ENCODE measurements at regions not wholly inside any gene's neighbourhood (a gene's known extent, or its start where the extent isn't known, plus 50 kb on each side); places are given as distances from the start of the nearest gene placed in this dataset.

DNA sequence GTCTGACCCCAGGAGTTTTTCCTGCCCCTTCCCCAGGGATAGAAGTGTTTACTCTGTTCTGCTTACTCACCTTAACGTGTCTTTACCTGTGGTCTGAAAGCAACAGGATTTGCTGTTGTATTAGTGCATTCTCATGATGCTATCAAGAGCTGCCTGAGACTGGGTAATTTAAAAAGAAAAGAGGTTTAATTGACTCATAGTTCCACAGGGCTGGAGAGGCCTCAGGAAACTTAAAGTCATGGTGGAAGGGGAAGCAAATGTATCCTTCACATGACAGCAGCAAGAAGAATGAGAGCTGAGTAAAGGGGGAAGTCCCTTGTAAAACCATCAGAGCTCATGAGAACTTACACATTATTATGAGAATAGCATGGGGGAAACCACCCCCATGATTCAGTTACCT, 240.4 kb downstream of the SNAPC1 start:
- DNase-seq: no peak

DNA sequence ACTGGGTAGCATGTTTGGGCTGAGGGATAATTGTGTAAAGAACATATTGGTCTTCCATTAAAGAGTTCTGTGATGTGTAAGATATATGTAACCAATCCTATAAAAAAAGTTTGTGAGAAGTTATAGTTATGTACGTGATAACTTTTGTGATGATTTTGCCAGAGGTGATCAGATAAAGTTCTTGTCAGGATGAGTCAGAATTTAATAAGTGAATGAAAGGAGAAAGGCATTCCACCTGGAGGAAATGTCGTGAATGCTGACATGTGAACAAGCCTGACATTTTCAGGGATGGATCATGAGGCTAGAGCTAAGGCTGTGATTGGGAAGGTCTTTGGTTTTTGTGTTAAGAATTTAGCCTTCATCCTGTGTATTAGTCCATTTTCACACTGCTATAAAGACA, 241.5 kb downstream of the SNAPC1 start:
- DNase-seq: no peak

DNA sequence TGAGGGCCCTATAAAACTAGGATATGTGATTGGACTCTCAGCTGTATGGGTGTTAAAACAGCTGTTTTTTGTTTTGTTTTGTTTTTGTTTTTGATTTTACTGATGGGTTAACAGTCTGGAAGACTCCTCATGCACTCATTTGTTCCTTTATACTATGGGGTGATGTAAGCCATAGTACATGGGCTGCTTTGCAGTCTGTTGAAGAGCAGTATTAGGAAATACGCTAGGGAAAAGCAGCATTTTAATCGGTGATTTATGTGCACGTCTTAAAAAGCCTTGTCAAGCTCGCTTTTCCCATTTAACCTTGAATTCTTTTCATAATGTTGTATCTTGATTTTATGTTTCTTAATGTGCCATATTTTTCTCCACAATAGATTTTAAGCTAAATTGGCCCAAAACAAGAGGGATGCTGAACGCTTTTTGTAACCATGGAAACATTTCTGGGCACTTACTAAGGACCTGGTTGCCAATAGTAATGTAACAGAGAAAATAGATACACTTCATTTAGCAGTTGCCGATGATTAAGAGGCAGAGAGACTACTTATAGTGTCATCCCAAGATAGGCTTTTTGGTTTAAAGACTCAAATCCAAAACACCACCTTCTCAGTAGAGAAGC, 244.0 kb downstream of the SNAPC1 start:
- DNase-seq: no peak

GRCh38 chr14:62015243-62015642, 253.0 kb downstream of the SNAPC1 start:
- no peak for DNase-seq

DNA sequence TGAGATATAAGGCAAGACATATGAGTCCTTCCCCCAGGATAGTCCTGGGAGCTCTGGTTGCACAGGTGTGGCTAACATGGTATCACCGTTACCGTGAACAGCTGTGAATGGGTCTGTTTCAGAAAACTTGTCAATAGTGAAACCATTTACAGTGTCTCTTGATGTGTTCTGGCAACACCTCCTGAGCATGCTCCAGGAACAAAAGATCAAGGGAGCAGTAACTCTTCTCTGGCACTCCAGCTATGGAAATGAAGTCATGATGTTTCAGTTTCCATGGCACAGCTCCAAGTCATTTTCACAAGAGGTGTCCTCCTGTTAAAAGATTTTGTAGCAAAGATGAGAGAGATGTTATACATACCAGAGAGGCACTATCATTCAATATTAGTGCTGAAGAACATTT, 253.7 kb downstream of the SNAPC1 start:
- no peak for DNase-seq

DNA sequence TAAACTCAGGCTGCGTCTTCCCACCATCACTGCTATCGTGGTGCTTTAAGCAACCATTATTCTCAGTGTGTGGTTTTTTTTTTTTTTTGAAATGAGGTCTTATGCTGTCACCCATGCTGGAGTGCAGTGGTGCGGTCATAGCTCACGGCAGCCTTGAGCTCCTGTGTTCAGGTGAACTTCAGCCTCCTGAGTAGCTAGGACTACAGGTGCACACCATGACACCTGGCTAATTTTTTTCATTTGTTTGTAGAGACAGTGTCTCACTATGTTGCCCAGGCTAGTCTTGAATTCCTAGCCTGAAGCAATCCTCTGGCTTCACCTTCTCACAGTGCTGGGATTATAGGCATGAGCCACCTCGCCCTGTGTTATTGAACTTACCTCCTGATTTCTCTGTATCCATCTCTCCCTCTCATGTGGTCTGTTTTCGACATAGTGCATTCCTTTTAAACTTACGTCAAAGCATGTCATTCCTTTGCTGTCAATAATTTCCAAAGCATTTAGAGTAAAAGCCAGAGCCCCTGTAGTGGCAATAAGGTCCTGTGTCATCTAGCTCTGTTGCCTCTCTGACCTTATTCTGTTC, 255.5 kb downstream of the SNAPC1 start:
- DNase-seq: no peak

DNA sequence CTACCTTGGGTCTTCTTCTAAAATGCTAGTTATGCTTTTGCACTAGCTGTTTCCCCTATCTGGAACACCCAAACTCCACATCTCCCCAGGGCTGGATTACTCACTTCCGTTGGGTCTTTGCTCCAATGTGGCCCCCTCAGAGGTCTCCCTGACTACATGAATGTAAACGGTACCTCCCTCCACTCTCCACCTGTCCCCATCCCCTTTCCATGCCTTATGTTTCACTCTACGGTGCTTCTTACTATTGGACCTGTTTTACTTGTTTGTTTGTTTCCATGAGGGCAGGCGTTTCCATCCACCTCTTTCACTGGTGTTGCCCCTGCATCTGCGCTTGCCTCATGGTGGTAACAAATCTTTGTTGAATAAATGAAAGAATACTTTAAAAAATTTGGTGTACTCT, 256.4 kb downstream of the SNAPC1 start:
- DNase-seq: no peak

GRCh38 chr14:62027958-62028357, 265.7 kb downstream of the SNAPC1 start:
- no peak for DNase-seq

DNA sequence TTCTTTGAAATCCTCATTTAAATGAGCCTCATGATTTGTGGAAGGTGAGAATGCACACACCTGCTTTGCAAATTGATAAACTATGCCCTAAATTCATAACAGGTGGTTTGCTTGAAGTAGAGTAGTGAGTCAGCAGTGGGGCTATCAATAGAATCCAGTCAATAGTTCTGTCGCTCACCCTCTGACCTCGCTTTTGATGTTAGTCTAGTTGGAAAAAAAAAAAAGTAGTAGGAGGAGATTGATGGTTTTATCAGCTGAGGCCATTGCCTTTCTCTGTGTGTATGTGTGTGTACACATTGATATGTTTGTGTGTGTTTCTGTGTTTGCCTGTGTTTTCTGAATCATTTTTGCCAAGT, 267.3 kb downstream of the SNAPC1 start:
- DNase-seq: no peak

GRCh38 chr14:62030387-62030786, 268.2 kb downstream of the SNAPC1 start:
- DNase-seq: no peak

DNA sequence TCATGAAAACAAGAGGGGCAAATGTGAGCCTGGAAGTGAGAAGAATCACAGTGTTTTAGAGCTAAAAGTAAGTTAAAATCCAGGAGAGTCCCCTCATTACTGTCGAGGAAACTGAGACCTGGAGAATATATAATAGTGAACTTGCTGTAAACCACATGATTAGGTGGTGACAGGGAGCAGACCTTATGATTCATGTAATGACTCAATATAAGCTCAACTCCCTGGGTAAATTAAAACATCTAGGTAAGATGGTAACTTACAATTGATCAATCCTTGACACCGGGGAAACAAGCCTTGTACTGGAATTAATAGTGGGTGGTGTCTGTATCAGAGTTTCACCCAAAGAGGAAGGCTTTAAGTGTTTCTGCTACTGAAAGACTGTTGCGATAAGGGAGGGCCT, 269.3 kb downstream of the SNAPC1 start:
- DNase-seq: no peak

DNA sequence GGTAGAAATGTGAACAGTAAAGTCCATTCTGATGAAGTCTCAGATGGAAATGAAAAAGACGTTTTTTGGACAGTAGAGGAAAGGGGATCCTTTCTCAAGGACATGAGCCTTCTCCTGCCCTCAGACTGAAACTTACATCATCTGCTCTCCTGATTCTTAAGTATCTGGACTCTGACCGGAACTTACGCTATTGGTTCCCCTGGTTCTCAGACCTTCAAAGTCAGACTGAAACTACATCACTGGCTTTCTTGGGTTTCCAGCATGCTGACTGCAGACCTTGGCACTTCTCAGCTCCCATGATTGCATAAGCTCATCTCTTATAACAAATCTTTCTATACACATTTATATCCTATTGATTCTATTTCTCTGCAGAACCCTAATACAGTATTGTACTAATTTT, 291.0 kb downstream of the SNAPC1 start:
- no peak for DNase-seq

DNA sequence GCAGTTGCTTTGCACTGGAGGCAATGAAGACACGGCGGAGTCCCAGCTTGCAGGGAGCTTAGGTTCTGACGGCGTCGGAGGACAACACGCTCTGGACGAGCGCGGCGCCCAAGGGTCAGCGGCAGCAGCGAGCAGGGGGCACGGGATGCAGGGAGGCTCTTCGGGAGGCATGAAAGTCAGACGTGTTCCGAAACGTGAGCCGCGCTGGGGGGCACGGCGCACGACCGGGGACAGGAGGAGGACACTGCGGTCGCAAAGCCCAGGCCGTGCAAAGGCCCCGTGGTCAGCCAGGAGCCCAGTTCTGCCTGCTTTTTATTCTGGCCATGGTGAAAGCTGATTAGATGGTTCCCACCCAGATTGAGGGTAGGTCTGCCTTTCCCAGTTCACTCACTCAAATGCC, 294.6 kb downstream of the SNAPC1 start:
- no peak for DNase-seq

GRCh38 chr14:62062645-62063044, 300.4 kb downstream of the SNAPC1 start:
- no peak for DNase-seq

DNA sequence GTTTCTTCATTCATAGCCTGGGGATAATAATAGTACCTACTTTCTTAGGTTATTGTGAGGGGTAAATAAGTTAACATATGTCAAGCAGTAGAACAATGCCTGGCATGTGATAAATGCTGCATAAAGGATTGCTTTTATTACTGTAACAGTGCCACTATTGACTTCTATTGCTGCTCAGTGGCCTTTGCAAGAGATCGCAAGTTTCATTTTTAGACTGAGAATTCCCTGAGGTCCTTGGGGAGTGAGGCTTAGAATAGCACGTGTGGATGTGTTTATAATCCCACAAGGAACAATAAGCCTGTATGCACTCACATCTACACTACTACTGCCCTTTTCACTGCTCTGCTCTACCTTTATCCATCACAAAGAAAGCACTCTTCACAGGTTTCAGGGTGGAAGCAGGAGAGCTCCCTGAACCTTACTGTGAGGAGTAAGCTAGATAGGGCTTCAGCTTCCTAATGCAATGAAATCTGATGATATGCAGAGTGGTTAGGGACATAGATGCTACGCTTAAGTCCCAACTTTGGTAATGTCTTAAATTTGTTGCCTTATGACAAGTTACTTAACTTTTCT, 302.6 kb downstream of the SNAPC1 start:
- no peak for DNase-seq

- no peak for DNase-seq
These were observed 304.1 kb downstream of the SNAPC1 start for GRCh38 chr14:62066304-62066703.

GRCh38 chr14:62071039-62071438, 308.8 kb downstream of the SNAPC1 start:
- no peak for DNase-seq

DNA sequence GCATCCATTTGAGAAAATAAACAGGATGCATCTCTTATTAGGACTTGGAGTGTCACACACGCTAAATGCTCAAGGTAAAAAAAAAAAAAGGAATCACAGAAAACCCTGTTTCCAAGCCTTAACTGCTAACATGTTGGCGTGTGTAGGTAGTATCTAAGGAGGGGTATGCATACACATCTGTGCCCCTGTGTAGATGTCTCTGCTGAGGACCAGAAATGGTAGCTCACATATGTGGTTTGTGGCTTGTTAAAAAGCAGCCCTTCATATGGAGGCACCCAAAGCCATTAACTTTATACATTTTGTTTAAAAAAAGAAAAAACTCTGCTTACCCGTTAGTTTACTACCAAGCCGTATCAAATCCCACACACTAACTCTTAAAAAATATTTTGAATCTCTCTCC, 314.1 kb downstream of the SNAPC1 start:
- DNase-seq: no peak

DNA sequence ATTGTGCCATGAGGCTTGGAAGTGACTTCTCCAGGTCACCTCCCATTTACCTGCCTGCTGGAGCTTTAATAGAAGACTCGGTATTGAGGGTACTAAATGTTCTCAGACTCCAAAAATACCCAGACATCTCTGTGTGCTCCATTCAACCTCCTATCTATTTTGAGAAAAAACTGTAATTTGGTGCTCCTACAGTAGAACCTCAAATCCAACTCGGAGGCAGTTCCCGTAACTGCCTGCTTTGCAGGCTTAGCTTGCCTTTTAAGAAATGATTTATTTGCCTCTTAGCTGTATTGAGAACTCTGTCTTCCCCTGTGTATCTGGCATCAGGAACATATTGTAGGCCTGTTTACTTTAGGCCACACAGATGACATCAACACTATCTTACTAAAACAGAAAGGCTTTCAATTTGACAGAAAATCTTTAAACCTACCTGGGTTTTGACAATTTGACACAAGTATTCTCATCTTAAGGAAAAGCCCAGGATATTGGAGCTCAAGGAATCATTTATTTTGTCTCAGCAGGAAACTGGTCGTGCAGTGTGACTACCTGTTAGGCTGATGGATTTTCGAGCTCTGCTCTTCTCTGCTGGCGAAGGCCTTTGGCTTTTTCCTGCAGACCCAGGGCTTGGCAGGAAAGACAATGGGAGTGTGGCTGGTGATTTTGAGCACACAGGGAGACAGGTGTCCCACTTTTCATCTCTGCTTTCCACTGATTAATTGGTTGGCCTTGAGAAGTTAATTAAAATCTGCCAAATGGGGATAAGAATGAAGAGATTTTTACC, 314.8 kb downstream of the SNAPC1 start:
- DNase-seq: no peak

- no peak for DNase-seq
These were observed 315.5 kb downstream of the SNAPC1 start for GRCh38 chr14:62077676-62078261.

- DNase-seq: no peak
These were observed 316.8 kb downstream of the SNAPC1 start for GRCh38 chr14:62079038-62079437.

GRCh38 chr14:62081012-62081612, 318.9 kb downstream of the SNAPC1 start:
- no peak for DNase-seq
